ENCODE measurements at regions not wholly inside any gene's neighbourhood (a gene's known extent, or its start where the extent isn't known, plus 50 kb on each side); places are given as distances from the start of the nearest gene placed in this dataset.
A peak's percentile ranks its signal among the peaks of the same experiment; 100 is the strongest.

- H3K27me3 Mint-ChIP-seq, result no peaks in the 10 kb centered on the region
- ATAC-seq (no peak), DNase-seq (no peak)
- no peak overlapping the region for H3K27ac Mint-ChIP-seq
- no peaks in the 10 kb centered on the region for H3K9me3 Mint-ChIP-seq
- no peak overlapping the region for H3K4me3 Mint-ChIP-seq
- H3K4me1 Mint-ChIP-seq, result no peaks in the 10 kb centered on the region
These were observed 374.3 kb upstream of the MC4R start for GRCh38 chr18:60746919-60747318.

- Mint-ChIP-seq H3K4me3 (no peak overlapping the region), H3K27me3 (no peaks in the 10 kb centered on the region), H3K9me3 (no peaks in the 10 kb centered on the region), H3K27ac (no peak overlapping the region), H3K4me1 (no peaks in the 10 kb centered on the region)
- no peak for ATAC-seq
- no peak for DNase-seq
These were observed 381.2 kb upstream of the MC4R start for GRCh38 chr18:60753753-60754152.

GRCh38 chr18:60754413-60755009 lies 381.9 kb upstream of the MC4R start:
- Mint-ChIP-seq H3K4me1 (no peaks in the 10 kb centered on the region), H3K9me3 (no peaks in the 10 kb centered on the region), H3K4me3 (no peak overlapping the region), H3K27me3 (no peaks in the 10 kb centered on the region), H3K27ac (no peak overlapping the region)
- ATAC-seq (no peak), DNase-seq (no peak)

GRCh38 chr18:60755134-60755533 lies 382.6 kb upstream of the MC4R start:
- no peak for ATAC-seq
- H3K27ac Mint-ChIP-seq, result no peak overlapping the region
- H3K27me3 Mint-ChIP-seq, result no peaks in the 10 kb centered on the region
- no peaks in the 10 kb centered on the region for H3K9me3 Mint-ChIP-seq
- no peak for DNase-seq
- H3K4me3 Mint-ChIP-seq, result no peak overlapping the region
- H3K4me1 Mint-ChIP-seq, result no peaks in the 10 kb centered on the region

GRCh38 chr18:60775978-60776377 lies 403.4 kb upstream of the MC4R start:
- no peaks in the 10 kb centered on the region for H3K4me1 Mint-ChIP-seq
- H3K27me3 Mint-ChIP-seq, result no peaks in the 10 kb centered on the region
- H3K27ac Mint-ChIP-seq, result no peak overlapping the region
- peaks cover 5 to 24% of the 10 kb centered on the region in 2 donors for H3K9me3 Mint-ChIP-seq
- no peak for DNase-seq
- ATAC-seq, result no peak
- no peak overlapping the region for H3K4me3 Mint-ChIP-seq

GRCh38 chr18:60784161-60784560 lies 411.6 kb upstream of the MC4R start:
- ATAC-seq, result no peak
- peaks cover 0 to 16% of the 10 kb centered on the region in 2 donors for H3K9me3 Mint-ChIP-seq
- H3K4me3 Mint-ChIP-seq, result no peak overlapping the region
- no peaks in the 10 kb centered on the region for H3K4me1 Mint-ChIP-seq
- no peak for DNase-seq
- no peaks in the 10 kb centered on the region for H3K27me3 Mint-ChIP-seq
- H3K27ac Mint-ChIP-seq, result no peak overlapping the region

- H3K9me3 Mint-ChIP-seq, result peaks cover 6 to 15% of the 10 kb centered on the region in 2 donors
- no peak for ATAC-seq
These were observed 422.2 kb upstream of the MC4R start for GRCh38 chr18:60794802-60795201.

GRCh38 chr18:60804415-60804814 lies 431.8 kb upstream of the MC4R start:
- ATAC-seq, result no peak
- Mint-ChIP-seq H3K4me3 (no peak overlapping the region), H3K27ac (no peak overlapping the region), H3K27me3 (no peaks in the 10 kb centered on the region), H3K4me1 (no peaks in the 10 kb centered on the region), H3K9me3 (peaks cover 4 to 22% of the 10 kb centered on the region in 2 donors)
- DNase-seq, result no peak

More at GRCh38 chr18:60794802-60795201, 422.2 kb upstream of the MC4R start:
- Mint-ChIP-seq H3K27me3 (no peaks in the 10 kb centered on the region), H3K4me3 (no peak overlapping the region), H3K27ac (no peak overlapping the region), H3K4me1 (no peaks in the 10 kb centered on the region)
- no peak for DNase-seq

- Mint-ChIP-seq H3K4me3 (no peak overlapping the region), H3K9me3 (no peaks in the 10 kb centered on the region), H3K27me3 (no peaks in the 10 kb centered on the region), H3K27ac (no peak overlapping the region), H3K4me1 (no peaks in the 10 kb centered on the region)
- DNase-seq, result no peak
- ATAC-seq, result no peak
These were observed 437.4 kb upstream of the MC4R start for GRCh38 chr18:60809937-60810336.

GRCh38 chr18:60812921-60813320 lies 440.3 kb upstream of the MC4R start:
- DNase-seq (no peak), ATAC-seq (no peak)
- no peak overlapping the region for H3K4me3 Mint-ChIP-seq
- no peaks in the 10 kb centered on the region for H3K27me3 Mint-ChIP-seq
- no peak overlapping the region for H3K27ac Mint-ChIP-seq
- H3K9me3 Mint-ChIP-seq, result peaks cover 0 to 6% of the 10 kb centered on the region in 2 donors
- no peaks in the 10 kb centered on the region for H3K4me1 Mint-ChIP-seq

- no peak overlapping the region for H3K4me3 Mint-ChIP-seq
- peaks cover 8 to 9% of the 10 kb centered on the region in 2 donors for H3K9me3 Mint-ChIP-seq
- no peak overlapping the region for H3K27ac Mint-ChIP-seq
- H3K4me1 Mint-ChIP-seq, result no peaks in the 10 kb centered on the region
- ATAC-seq (no peak), DNase-seq (no peak)
- no peaks in the 10 kb centered on the region for H3K27me3 Mint-ChIP-seq
These were observed 453.8 kb upstream of the MC4R start for GRCh38 chr18:60826346-60826745.

- Mint-ChIP-seq H3K4me3 (no peak overlapping the region), H3K27me3 (no peaks in the 10 kb centered on the region), H3K27ac (no peak overlapping the region), H3K4me1 (no peaks in the 10 kb centered on the region), H3K9me3 (no peaks in the 10 kb centered on the region)
- ATAC-seq (no peak), DNase-seq (no peak)
These were observed 459.4 kb upstream of the MC4R start for GRCh38 chr18:60831971-60832370.

GRCh38 chr18:60838677-60839076 lies 466.1 kb upstream of the MC4R start:
- H3K4me1 Mint-ChIP-seq, result no peaks in the 10 kb centered on the region
- no peak overlapping the region for H3K27ac Mint-ChIP-seq
- DNase-seq (no peak), ATAC-seq (no peak)
- H3K9me3 Mint-ChIP-seq, result peaks cover 20 to 41% of the 10 kb centered on the region in 2 donors
- no peak overlapping the region for H3K4me3 Mint-ChIP-seq
- no peaks in the 10 kb centered on the region for H3K27me3 Mint-ChIP-seq

GRCh38 chr18:60846396-60846795 lies 473.8 kb upstream of the MC4R start:
- ATAC-seq, result no peak
- Mint-ChIP-seq H3K4me1 (no peaks in the 10 kb centered on the region), H3K27ac (no peak overlapping the region), H3K9me3 (peaks cover 21 to 45% of the 10 kb centered on the region in 2 donors), H3K4me3 (no peak overlapping the region), H3K27me3 (no peaks in the 10 kb centered on the region)
- no peak for DNase-seq

GRCh38 chr18:60847517-60847916 lies 474.9 kb upstream of the MC4R start:
- Mint-ChIP-seq H3K27ac (peak overlapping the region in 1 of 2 donors; percentile 53), H3K4me1 (no peaks in the 10 kb centered on the region), H3K9me3 (peaks cover 15 to 35% of the 10 kb centered on the region in 2 donors)

GRCh38 chr18:60861575-60861974 lies 471.7 kb upstream of the CDH20 start:
- no peak for DNase-seq
- Mint-ChIP-seq H3K27ac (no peak overlapping the region), H3K4me3 (no peak overlapping the region), H3K4me1 (no peaks in the 10 kb centered on the region), H3K9me3 (peaks cover 0 to 17% of the 10 kb centered on the region in 2 donors), H3K27me3 (no peaks in the 10 kb centered on the region)
- ATAC-seq, result no peak

More at GRCh38 chr18:60847517-60847916, 474.9 kb upstream of the MC4R start:
- H3K27me3 Mint-ChIP-seq, result no peaks in the 10 kb centered on the region
- ATAC-seq (no peak), DNase-seq (no peak)
- no peak overlapping the region for H3K4me3 Mint-ChIP-seq

- ATAC-seq (no peak), DNase-seq (no peak)
- Mint-ChIP-seq H3K9me3 (peaks cover 0 to 17% of the 10 kb centered on the region in 2 donors), H3K4me1 (no peaks in the 10 kb centered on the region), H3K27ac (no peak overlapping the region), H3K4me3 (no peak overlapping the region), H3K27me3 (no peaks in the 10 kb centered on the region)
These were observed 470.2 kb upstream of the CDH20 start for GRCh38 chr18:60862988-60863387.

Data from stimulated activated naive CD8-positive, alpha-beta T cell treated with anti-CD3 and anti-CD28 coated beads, Interleukin-15, amount 100 ng/mL, for 72 hours (primary cell).